RPMI8226 (cell line): ENCODE measurements at regions not wholly inside any gene's neighbourhood (a gene's known extent, or its start where the extent isn't known, plus 50 kb on each side); places are given as distances from the start of the nearest gene placed in this dataset.

Source experiments
- DNase-seq: peaks from one replicate; pipeline ENCODE4 v3.0.0-alpha.2; 2015

- no peak for DNase-seq
Measured at GRCh38 chr9:28662675-28663074, 1089.4 kb upstream of the C9orf72 start.

- no peak for DNase-seq
Measured at GRCh38 chr9:28668158-28668557, 1094.9 kb upstream of the C9orf72 start.

GRCh38 chr9:28671000-28671399 is 1097.7 kb upstream of the C9orf72 start:
- no peak for DNase-seq

GRCh38 chr9:28678097-28678496 is 1104.8 kb upstream of the C9orf72 start:
- no peak for DNase-seq

GRCh38 chr9:28688172-28688571 is 1114.9 kb upstream of the C9orf72 start:
- DNase-seq, result no peak

GRCh38 chr9:28692012-28692411 is 1118.7 kb upstream of the C9orf72 start:
- DNase-seq, result no peak

GRCh38 chr9:28696960-28697359 is 1123.7 kb upstream of the C9orf72 start:
- DNase-seq, result no peak

GRCh38 chr9:28699632-28700031 is 1126.4 kb upstream of the C9orf72 start:
- DNase-seq, result no peak

GRCh38 chr9:28707616-28708015 is 1134.3 kb upstream of the C9orf72 start:
- DNase-seq, result no peak

GRCh38 chr9:28714188-28714587 is 1140.9 kb upstream of the C9orf72 start:
- no peak for DNase-seq

GRCh38 chr9:28718226-28718625 is 1144.9 kb upstream of the C9orf72 start:
- DNase-seq, result no peak

- no peak for DNase-seq
Measured at GRCh38 chr9:28720746-28721145, 1147.5 kb upstream of the C9orf72 start.

- no peak for DNase-seq
Measured at GRCh38 chr9:28730111-28730510, 1156.8 kb upstream of the C9orf72 start.

- DNase-seq, result no peak
Measured at GRCh38 chr9:28735738-28736342, 1162.6 kb upstream of the C9orf72 start.

GRCh38 chr9:28741459-28741858 is 1168.2 kb upstream of the C9orf72 start:
- no peak for DNase-seq

GRCh38 chr9:28747351-28747985 is 1174.2 kb upstream of the C9orf72 start:
- no peak for DNase-seq

- DNase-seq, result no peak
Measured at GRCh38 chr9:28750136-28750535, 1176.9 kb upstream of the C9orf72 start.

- no peak for DNase-seq
Measured at GRCh38 chr9:28758341-28758740, 1185.1 kb upstream of the C9orf72 start.

- DNase-seq, result no peak
Measured at GRCh38 chr9:28758971-28759370, 1185.7 kb upstream of the C9orf72 start.

- DNase-seq, result no peak
Measured at GRCh38 chr9:28762167-28762566, 1188.9 kb upstream of the C9orf72 start.

GRCh38 chr9:28764532-28764931 is 1191.3 kb upstream of the C9orf72 start:
- no peak for DNase-seq

GRCh38 chr9:28770226-28770625 is 1196.9 kb upstream of the C9orf72 start:
- DNase-seq, result no peak

- DNase-seq, result no peak
Measured at GRCh38 chr9:28770827-28771226, 1197.5 kb upstream of the C9orf72 start.

GRCh38 chr9:28774433-28775235 is 1201.4 kb upstream of the C9orf72 start:
- peak; percentile 23 for DNase-seq
